Activated CD4-positive, alpha-beta T cell treated with anti-CD3 and anti-CD28 coated beads, Interleukin-2, amount 10 ng/mL, durations not matched to agents 24 days and 14 days (primary cell): ENCODE measurements at regions not wholly inside any gene's neighbourhood (a gene's known extent, or its start where the extent isn't known, plus 50 kb on each side); places are given as distances from the start of the nearest gene placed in this dataset.

Experiments used
- DNase-seq: peaks from one replicate; pipeline ENCODE4 v3.0.0; 2022
- H3K27ac Mint-ChIP-seq: one replicate; pipeline ENCODE4 v1.8.0; 2022; ENCODE audit warnings: mild to moderate bottlenecking, mixed read lengths
- H3K27me3 Mint-ChIP-seq: one replicate; pipeline ENCODE4 v1.8.0; 2022; ENCODE audit warnings: mixed read lengths
- H3K36me3 Mint-ChIP-seq: one replicate; pipeline ENCODE4 v1.8.0; 2022; ENCODE audit warnings: low read depth, mild to moderate bottlenecking, mixed read lengths
- H3K4me1 Mint-ChIP-seq: one replicate; pipeline ENCODE4 v1.8.0; 2021; ENCODE audit warnings: mixed read lengths
- H3K4me3 Mint-ChIP-seq: one replicate; pipeline ENCODE4 v1.8.0; 2022; ENCODE audit warnings: mild to moderate bottlenecking, moderate library complexity, mixed read lengths
- H3K9me3 Mint-ChIP-seq: one replicate; pipeline ENCODE4 v1.8.0; 2021; ENCODE audit warnings: mixed read lengths
- intact Hi-C: fragments of 100-400 bp; cut with micrococcal nuclease; formaldehyde crosslinking; loops from one replicate; pipeline ENCODE4 v1.15.1; 2023

DNA sequence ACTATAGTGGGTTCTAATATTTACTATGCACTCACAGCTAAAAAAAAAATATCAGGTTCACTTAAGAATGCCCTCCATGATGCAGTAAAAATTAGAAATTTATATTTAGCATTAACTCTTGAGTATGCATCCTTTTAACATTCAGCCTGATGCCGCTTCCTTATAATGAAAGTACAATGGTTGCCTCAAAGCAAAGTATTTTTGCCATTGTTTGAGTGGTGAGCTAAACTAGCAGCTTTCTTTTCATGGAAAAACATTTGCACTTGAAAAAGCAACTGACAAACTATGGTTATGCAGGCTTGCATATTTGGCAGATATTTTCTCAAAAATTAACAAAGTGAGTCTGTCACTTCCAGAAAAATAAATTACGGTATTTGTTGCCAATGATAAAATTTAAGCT, 188.6 kb downstream of the SLC6A15 start:
- Mint-ChIP-seq H3K4me3 (no peak overlapping the region), H3K4me1 (no peaks in the 10 kb centered on the region), H3K27me3 (no peaks in the 10 kb centered on the region), H3K27ac (no peak overlapping the region), H3K9me3 (no peaks in the 10 kb centered on the region), H3K36me3 (no peaks in the 10 kb centered on the region)
- intact Hi-C loops = no loop called here
- no peak for DNase-seq

GRCh38 chr12:84719997-84720396, 192.6 kb downstream of the SLC6A15 start:
- DNase-seq = no peak
- H3K27me3 Mint-ChIP-seq = no peaks in the 10 kb centered on the region
- intact Hi-C loops = no loop called here
- no peak overlapping the region for H3K4me3 Mint-ChIP-seq
- H3K9me3 Mint-ChIP-seq = no peaks in the 10 kb centered on the region
- H3K27ac Mint-ChIP-seq = no peak overlapping the region
- H3K36me3 Mint-ChIP-seq = no peaks in the 10 kb centered on the region
- no peaks in the 10 kb centered on the region for H3K4me1 Mint-ChIP-seq

DNA sequence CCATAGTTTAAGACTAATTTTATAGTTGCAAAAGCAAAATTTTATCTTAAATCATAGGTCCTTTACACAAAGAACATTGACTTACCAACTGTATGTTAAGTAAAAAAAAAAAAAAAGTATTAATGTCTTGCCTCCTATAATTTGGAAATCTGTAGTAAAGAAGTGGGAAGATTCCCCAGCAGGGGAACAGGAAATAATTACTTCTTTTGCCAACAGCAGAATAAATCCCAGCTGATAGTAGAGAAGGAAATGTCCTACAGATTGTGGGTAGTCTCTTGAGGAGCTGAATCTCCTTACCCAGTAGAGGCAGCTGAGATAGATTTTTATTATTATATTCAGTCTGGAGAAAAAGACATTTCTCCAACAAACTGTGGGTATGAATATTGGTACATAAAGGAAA, 193.7 kb downstream of the SLC6A15 start:
- Mint-ChIP-seq H3K36me3 (no peaks in the 10 kb centered on the region), H3K4me3 (no peak overlapping the region), H3K27ac (no peak overlapping the region), H3K9me3 (no peaks in the 10 kb centered on the region), H3K4me1 (no peaks in the 10 kb centered on the region), H3K27me3 (no peaks in the 10 kb centered on the region)
- DNase-seq = no peak
- intact Hi-C loops = no loop called here

GRCh38 chr12:84712747-84713146, 199.9 kb downstream of the SLC6A15 start:
- Mint-ChIP-seq H3K4me1 (no peaks in the 10 kb centered on the region), H3K9me3 (no peaks in the 10 kb centered on the region), H3K4me3 (no peak overlapping the region), H3K27me3 (no peaks in the 10 kb centered on the region), H3K27ac (no peak overlapping the region), H3K36me3 (no peaks in the 10 kb centered on the region)
- no peak for DNase-seq
- intact Hi-C loops = no loop called here

DNA sequence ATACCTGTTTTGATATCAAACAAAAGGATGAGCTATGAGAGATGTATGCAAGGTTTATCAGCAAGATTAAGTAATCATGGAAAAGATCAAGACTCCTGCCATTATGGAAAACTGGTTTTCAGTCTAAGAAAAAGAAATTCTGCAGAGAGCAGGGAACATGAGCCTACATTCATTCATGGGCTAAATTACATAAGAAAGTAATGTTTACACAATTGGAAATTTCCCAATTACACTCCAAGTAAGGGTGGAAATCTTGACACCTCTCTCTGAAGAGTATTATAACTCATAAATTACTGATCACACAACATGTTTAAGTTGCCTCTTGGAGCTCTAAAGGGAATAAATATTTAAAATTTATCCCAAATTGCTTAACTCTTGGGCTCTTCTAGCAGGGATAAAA, 206.2 kb downstream of the SLC6A15 start:
- H3K4me1 Mint-ChIP-seq = no peaks in the 10 kb centered on the region
- intact Hi-C loops = no loop called here
- H3K9me3 Mint-ChIP-seq = no peaks in the 10 kb centered on the region
- no peaks in the 10 kb centered on the region for H3K36me3 Mint-ChIP-seq
- no peaks in the 10 kb centered on the region for H3K27me3 Mint-ChIP-seq
- no peak overlapping the region for H3K4me3 Mint-ChIP-seq
- DNase-seq = no peak
- no peak overlapping the region for H3K27ac Mint-ChIP-seq

- Mint-ChIP-seq H3K9me3 (no peaks in the 10 kb centered on the region), H3K36me3 (no peaks in the 10 kb centered on the region), H3K27ac (no peak overlapping the region), H3K4me1 (no peaks in the 10 kb centered on the region), H3K27me3 (no peaks in the 10 kb centered on the region), H3K4me3 (no peak overlapping the region)
- intact Hi-C loops = no loop called here
- DNase-seq = no peak
Measured at GRCh38 chr12:84704856-84705255, 207.7 kb downstream of the SLC6A15 start.

DNA sequence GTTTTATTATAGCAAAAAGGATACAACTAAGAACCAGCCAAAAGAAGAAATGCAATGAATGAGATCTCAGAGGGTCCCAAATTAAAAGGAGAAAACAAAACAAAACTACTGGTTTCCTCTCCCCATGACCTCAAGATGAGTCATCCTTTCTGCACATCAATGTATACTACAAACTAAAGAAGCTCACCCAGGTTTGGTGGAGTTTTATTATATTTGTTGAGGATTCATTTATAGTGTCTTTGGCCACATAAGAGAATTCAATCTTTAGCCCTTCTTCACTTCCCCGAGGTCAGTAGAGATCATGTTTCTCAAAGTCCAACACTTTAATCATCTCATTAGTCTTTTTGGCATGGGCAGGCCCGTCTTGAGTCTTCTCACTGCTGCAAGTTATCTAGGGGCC, 210.6 kb downstream of the SLC6A15 start:
- H3K27me3 Mint-ChIP-seq = no peaks in the 10 kb centered on the region
- DNase-seq = no peak
- intact Hi-C loops = no loop called here
- H3K27ac Mint-ChIP-seq = no peak overlapping the region
- no peaks in the 10 kb centered on the region for H3K36me3 Mint-ChIP-seq
- H3K9me3 Mint-ChIP-seq = no peaks in the 10 kb centered on the region
- H3K4me3 Mint-ChIP-seq = no peak overlapping the region
- no peaks in the 10 kb centered on the region for H3K4me1 Mint-ChIP-seq

DNA sequence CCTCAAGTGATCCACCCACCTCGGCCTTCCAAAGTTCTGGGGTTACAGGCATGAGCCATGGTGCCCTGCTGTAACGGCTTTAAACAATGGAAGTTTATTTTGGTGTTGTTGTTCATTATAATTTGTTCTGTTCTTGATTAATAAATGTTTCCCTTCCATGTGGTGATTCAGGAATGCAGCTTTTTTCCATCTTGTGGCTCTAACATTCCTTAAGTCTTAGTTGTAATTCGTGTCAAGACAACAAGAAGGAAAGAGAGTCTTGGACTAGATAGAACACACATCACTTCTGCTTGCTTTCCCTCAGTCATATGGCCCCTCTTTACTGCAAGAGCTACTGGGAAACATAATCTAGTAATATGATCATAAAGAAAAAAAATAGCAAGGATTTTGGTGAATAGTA, 211.6 kb downstream of the SLC6A15 start:
- no peak overlapping the region for H3K4me3 Mint-ChIP-seq
- DNase-seq = no peak
- no peak overlapping the region for H3K27ac Mint-ChIP-seq
- no peaks in the 10 kb centered on the region for H3K4me1 Mint-ChIP-seq
- H3K9me3 Mint-ChIP-seq = no peaks in the 10 kb centered on the region
- no peaks in the 10 kb centered on the region for H3K36me3 Mint-ChIP-seq
- intact Hi-C loops = no loop called here
- H3K27me3 Mint-ChIP-seq = no peaks in the 10 kb centered on the region

GRCh38 chr12:84698576-84699333, 213.8 kb downstream of the SLC6A15 start:
- Mint-ChIP-seq H3K27ac (no peak overlapping the region), H3K36me3 (no peaks in the 10 kb centered on the region)
- no peak for DNase-seq

GRCh38 chr12:84696908-84697540, 215.6 kb downstream of the SLC6A15 start:
- no peaks in the 10 kb centered on the region for H3K9me3 Mint-ChIP-seq
- no peak for DNase-seq
- no peaks in the 10 kb centered on the region for H3K36me3 Mint-ChIP-seq
- no peaks in the 10 kb centered on the region for H3K27me3 Mint-ChIP-seq
- H3K4me1 Mint-ChIP-seq = no peaks in the 10 kb centered on the region
- no peak overlapping the region for H3K27ac Mint-ChIP-seq
- no peak overlapping the region for H3K4me3 Mint-ChIP-seq
- intact Hi-C loops = no loop called here

More at GRCh38 chr12:84698576-84699333, 213.8 kb downstream of the SLC6A15 start:
- H3K4me3 Mint-ChIP-seq = no peak overlapping the region
- no peaks in the 10 kb centered on the region for H3K4me1 Mint-ChIP-seq
- no peaks in the 10 kb centered on the region for H3K27me3 Mint-ChIP-seq
- no peaks in the 10 kb centered on the region for H3K9me3 Mint-ChIP-seq
- intact Hi-C loops = no loop called here

- H3K27ac Mint-ChIP-seq = no peak overlapping the region
- H3K9me3 Mint-ChIP-seq = no peaks in the 10 kb centered on the region
- no peaks in the 10 kb centered on the region for H3K36me3 Mint-ChIP-seq
- no peak for DNase-seq
- no peaks in the 10 kb centered on the region for H3K4me1 Mint-ChIP-seq
- no peak overlapping the region for H3K4me3 Mint-ChIP-seq
- intact Hi-C loops = no loop called here
- H3K27me3 Mint-ChIP-seq = no peaks in the 10 kb centered on the region
Measured at GRCh38 chr12:84696281-84696680, 216.3 kb downstream of the SLC6A15 start.

- no peak for DNase-seq
- no peak overlapping the region for H3K4me3 Mint-ChIP-seq
- H3K4me1 Mint-ChIP-seq = no peaks in the 10 kb centered on the region
- intact Hi-C loops = no loop called here
- no peaks in the 10 kb centered on the region for H3K27me3 Mint-ChIP-seq
- H3K27ac Mint-ChIP-seq = no peak overlapping the region
- H3K9me3 Mint-ChIP-seq = no peaks in the 10 kb centered on the region
- H3K36me3 Mint-ChIP-seq = no peaks in the 10 kb centered on the region
Measured at GRCh38 chr12:84694116-84694515, 218.5 kb downstream of the SLC6A15 start.

- Mint-ChIP-seq H3K27me3 (no peaks in the 10 kb centered on the region), H3K4me3 (no peak overlapping the region), H3K36me3 (no peaks in the 10 kb centered on the region), H3K4me1 (no peaks in the 10 kb centered on the region), H3K9me3 (no peaks in the 10 kb centered on the region), H3K27ac (no peak overlapping the region)
- intact Hi-C loops = no loop called here
- DNase-seq = no peak
Measured at GRCh38 chr12:84692071-84692470, 220.5 kb downstream of the SLC6A15 start.

DNA sequence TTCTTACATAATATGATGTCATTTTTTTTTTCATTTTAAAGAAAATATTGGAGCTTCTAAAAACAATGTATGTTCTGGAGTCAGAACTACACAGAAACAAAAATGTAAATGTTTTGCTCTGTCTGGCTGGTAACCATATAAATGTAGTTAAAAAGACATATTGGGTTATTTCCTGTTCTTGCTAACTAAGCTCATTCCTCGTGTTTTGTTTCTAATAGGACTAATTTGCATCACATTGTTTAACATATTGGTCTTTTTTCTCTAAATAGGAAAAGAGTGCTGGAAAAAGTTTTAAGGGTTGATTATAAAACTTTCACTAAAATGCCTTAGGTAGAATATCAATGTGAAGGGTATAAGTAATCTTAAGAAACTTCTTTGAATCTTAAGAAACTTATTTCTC, 221.3 kb downstream of the SLC6A15 start:
- Mint-ChIP-seq H3K27ac (no peak overlapping the region), H3K9me3 (no peaks in the 10 kb centered on the region), H3K27me3 (no peaks in the 10 kb centered on the region), H3K4me3 (no peak overlapping the region), H3K4me1 (no peaks in the 10 kb centered on the region), H3K36me3 (no peaks in the 10 kb centered on the region)
- intact Hi-C loops = no loop called here
- DNase-seq = no peak

DNA sequence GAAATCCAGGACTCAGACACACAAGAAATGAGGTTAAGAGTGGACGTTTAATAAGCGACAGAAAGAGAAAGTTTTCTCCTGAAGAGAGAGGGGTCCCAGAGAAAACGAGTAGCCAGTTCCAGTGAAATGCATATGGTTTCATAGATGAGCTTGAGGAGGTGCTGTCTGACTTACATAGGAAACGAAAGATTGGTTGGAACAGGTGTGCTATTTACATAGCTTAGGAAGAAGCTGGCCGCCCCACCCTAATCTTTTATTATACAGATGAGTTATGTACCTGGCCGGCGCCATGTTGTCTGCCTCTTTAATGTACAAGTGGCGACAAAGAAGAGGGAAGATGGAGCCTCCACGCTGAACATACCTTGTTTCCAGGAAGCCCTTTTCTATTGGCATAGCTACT, 223.0 kb downstream of the SLC6A15 start:
- H3K4me3 Mint-ChIP-seq = no peak overlapping the region
- no peaks in the 10 kb centered on the region for H3K27me3 Mint-ChIP-seq
- intact Hi-C loops = no loop called here
- no peak for DNase-seq
- no peaks in the 10 kb centered on the region for H3K9me3 Mint-ChIP-seq
- no peak overlapping the region for H3K27ac Mint-ChIP-seq
- H3K4me1 Mint-ChIP-seq = no peaks in the 10 kb centered on the region
- no peaks in the 10 kb centered on the region for H3K36me3 Mint-ChIP-seq
